Kasumi-1 (cell line): ENCODE measurements at regions not wholly inside any gene's neighbourhood (a gene's known extent, or its start where the extent isn't known, plus 50 kb on each side); places are given as distances from the start of the nearest gene placed in this dataset.

Source experiments
- DNase-seq, 2 experiments: peaks; one replicate each; lab custom pipeline; 2025; lab: John Stamatoyannopoulos, UW

DNA sequence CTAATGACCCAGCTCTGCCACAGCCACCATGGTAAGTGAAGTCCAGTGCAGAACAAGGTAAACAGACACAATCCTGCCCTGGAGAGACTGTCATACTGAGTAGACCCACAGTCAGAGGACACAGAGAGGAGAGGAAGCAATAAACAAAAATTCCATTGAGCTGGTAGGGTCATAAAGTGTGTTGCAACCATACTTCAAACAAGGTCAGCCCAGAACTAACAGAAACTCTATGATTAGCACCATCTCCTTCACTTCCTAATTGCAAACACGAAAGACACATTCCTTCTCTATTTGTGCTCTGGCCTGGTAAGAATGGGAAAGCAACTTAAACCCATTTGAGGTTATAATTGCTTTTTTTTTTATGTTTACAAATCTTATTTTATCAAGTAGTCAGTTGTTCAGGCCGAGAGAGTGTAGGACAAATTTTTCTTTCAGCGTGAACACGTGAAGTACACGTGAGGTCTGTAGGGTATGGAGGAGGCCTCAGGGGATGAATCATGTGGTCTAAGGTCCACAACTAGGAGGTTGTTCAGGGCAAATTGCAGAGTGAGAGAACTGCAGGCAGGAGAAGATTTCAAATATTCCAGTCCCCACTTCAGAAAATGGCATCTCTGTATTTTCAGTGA is 71.4 kb upstream of the GLS start:
- DNase-seq: no peak

DNA sequence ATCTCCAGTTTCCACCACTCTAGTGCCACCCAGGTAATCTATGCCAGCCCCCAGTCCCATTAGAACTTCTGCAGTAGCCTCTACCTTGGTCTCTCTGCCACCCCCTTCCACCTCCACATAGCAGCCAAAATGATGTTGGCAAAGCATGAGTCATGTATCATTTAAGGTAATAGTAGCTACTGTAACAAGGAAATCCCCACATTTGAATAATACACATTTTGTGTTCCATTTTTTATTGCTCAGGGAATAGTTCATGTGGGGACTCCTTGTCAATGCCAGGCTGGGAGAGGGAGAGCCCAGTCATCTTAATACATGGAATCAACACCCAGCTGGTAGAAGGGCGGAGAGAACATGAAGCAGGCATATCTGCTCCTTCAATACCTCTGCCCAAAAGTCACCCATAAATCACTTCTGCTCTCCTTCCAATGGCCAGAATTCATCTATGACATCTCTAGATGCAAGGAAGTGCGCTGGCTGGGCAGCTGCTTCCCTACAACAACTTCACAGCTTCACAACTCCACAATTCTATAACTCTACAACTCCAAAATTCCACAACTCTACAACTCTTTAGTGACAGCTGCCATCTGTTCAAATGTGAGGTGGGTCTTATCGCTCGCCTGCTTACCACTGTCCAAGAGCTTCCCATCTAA is 70.6 kb upstream of the GLS start:
- DNase-seq: no peak

DNA sequence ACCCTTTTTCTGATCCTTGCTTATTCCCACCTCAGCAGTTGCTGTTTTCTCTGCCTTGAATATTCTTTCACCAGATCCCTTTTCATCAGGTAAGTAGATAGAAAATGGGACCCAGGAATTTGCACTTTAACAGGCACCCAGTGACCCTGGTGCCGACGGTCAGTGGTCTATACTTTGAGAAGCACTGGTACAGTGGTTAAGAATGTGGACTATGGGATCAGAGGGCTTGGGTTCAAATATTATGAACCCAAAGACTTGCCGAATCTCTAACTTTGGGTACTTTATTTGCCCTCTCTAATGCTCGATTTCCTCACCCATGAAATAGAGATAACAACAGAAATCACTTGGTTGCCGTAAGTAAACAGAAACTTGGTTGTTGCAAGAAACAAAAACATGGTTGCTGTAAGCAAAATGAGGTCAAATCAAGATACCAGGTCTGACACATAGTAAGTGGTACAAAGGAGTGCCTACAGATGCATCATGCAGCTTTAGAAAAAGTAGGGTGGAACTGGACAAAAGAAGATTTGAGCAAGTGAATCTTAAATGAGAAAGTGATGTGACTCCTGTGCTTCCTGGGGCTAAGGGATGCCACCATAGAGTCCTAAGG is 69.5 kb upstream of the GLS start:
- DNase-seq: no peak

DNA sequence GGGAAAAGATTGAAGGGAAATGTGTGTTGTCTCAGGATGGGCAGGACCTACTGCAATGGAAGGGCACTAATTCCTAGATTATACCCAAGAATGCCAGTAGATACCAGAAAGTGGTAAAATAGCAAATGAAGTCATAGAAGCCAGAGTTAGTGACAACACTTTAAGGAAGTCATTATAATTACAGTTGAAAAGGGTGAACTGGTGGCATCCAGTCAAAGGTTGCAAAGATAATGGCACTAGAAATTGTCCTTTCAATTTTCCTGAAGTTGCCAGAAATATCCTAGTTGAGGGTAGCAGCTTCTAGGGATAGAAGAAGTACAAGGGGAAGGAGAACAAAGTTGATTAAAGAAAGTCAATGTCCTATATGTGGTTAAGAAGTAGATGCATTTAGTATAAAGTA is 68.8 kb upstream of the GLS start:
- no peak for DNase-seq

DNA sequence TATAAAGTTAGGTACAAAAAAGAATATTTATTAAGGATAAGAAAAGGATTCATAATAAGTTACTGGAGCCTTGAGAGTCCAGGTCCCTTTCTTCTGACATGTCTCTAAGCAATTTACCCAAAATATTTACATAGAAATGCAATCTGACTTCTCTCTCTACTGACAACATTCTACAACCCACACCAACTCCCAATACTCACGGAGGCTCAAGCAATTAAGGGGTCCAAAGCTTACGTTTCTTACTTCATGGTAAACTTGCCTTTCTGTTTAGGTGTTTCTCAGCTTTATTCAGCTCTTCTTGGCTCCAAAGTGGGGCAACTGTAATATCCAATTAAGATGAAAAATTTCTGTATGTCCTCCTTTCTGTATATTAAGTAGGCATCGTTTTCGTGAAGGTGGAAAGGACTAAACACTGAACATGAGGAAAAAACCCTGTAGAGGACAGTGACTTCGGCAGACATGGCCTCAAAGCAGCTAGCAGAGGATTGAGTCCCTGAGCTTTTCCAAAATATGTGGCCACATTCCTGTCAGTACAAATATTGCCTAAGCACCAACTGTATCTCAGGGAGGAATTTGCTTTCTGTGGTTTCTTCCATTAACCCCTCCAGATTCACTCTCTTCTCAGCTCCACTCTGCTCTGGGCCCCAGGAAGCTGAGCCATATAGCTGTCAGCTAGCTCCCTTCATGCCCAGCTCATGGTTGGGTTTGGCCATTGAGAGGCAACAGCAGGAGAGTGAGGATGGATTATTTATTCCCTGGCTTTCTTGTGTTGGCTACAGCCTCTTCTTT is 67.9 kb upstream of the GLS start:
- no peak for DNase-seq

DNA sequence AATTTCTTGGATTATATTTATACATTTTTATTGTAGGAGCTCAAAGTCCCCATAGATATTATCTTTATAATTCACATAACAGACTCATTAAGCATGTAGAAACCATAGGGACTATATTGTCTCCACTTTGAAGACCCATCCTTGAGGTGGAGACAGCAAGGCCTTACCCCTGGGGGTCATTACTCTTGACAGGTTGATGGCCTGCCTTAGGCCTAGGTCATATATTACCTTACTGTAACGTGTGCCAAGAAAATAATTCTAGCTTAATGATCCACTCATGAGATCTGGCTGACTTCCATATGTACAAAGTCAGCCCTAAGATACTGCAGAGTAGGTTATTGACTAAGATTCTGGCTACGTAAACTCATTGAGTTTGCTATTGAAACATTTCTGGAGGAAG is 65.4 kb upstream of the GLS start:
- no peak for DNase-seq

DNA sequence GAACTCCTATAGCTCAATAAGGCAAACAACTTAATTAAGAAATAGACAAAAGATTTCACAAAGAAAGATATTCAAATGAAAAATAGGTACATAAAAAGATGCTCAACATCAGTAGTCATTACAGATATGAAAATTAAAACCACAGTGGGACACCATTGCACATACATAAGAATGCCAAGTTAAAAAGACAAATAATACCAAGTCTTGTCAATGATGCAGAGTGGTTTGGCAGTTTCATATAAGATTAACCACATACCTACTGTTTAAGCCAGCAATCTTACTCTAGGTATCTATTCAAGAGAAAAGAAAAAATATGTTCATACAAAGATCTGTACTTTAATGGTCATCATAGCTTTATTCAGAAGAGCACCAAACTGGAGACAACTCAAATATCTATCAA is 63.5 kb upstream of the GLS start:
- DNase-seq: no peak

DNA sequence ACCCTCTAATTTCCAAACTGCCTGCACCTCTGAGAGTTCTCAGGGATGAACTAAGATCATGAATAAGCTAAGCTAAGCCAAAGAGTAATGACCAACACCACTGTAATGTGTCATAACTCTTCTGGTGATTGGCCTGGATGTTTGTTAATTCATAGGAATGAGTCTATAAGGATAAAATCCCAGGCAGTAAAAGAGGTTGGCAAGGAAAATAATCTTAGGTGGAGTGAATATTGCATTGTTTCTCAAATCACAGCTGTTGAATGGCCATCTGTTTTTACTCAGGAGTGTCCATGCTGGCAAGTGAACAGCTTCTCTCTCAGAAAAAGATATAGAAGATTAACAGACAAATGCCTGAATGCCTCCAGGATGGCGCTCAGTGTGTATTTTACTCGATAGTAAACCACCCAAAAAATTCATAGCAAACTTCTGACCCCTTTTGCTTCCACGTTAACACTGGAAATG is 60.8 kb upstream of the GLS start:
- no peak for DNase-seq

DNA sequence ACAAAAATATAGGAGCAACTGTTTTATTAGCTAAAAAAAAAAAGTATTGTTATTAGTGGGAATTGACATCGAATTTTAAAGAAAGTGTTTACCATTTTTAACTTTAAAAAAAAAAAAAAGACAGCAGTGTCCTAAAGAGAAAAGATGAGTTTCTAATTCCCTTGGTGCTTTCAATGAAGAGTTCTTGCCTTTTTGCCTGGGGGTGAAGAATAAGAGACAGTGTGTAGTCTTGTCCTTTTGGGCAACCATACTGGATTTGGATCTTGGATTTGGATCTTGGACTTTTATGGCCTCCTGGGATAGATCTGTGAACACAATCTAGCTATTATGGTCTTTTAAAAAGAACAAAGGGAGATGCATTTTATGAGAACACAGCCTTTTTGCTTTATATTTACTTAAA is 60.2 kb upstream of the GLS start:
- no peak for DNase-seq

DNA sequence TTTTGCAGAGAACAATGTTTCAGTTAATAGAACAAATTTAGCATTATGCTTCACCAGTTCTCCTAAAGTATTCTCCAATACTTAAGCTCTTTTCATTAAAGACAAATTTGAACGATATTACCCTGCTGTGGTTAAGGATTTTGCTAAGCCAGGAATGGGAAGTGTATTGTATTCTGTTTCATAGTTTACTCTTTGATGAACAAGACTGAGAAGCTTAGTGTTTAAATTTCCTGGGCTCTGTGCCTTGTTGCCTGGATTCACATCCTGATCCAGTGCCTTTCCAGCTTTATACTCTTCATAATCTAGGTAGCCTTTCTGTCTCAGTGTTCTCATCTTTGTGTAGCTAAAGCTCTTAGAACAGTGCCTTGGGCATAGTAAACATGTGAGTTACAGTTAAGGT is 58.6 kb upstream of the GLS start:
- no peak for DNase-seq

DNA sequence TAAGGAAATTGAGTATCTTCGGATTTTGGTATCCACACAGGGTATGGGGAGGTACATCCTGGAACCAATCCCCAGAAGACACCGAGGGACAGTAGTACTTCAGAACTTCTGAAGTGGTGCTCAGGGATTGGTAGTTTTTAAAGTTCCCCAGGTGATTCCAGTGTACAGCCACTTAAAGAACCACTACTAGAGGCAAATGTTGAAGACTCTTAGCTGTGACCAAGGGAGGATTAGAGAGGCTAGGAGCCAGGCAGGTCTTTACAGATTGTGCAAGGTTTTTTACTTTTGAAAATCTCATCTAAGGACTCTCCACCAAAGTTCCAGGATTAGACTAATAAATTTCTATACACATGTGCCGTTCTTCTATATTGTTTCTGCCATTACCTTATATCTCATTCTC is 52.9 kb upstream of the GLS start:
- DNase-seq: no peak

DNA sequence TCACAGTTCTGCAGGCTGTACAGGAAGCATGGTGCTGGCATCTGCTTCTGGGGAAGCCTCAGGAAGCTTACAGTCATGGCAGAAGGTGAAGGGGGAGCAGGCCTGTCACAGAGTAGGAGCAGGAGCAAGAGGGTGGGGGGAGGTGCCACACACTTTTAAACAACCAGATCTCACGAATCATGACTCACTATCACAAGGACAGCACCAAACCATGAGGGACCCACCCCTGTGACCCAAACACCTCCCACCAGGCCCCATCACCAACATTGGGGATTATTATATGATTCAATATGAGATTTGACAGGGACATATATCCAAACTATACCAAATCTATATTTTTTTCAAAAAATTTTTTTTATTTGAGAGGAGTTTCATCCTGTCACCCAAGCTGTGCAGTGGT is 51.0 kb upstream of the GLS start:
- no peak for DNase-seq
